Activated CD4-positive, alpha-beta T cell treated with anti-CD3 and anti-CD28 coated beads for 36 hours (primary cell): ENCODE measurements at regions not wholly inside any gene's neighbourhood (a gene's known extent, or its start where the extent isn't known, plus 50 kb on each side); places are given as distances from the start of the nearest gene placed in this dataset.
"Not testable (repeated sequence)": the region's sequence is repeated elsewhere in the genome, so short reads cannot be mapped to it uniquely, and the experiment has no call there.

Source experiments
- ATAC-seq: fragments of 200-7000 bp; cut with Tn5 transposase; one replicate; pipeline ENCODE4 v1.10.0; 2021; ENCODE audit warnings: mild to moderate bottlenecking, moderate library complexity
- CTCF ChIA-PET: fragments of 350-600 bp; sonication (Branson Sonifier 250); formaldehyde crosslinking; loops from one replicate; lab custom pipeline; 2021; ENCODE audit warnings: antibody characterized with exemption; lab: Charles Lee
- POLR2A ChIA-PET: fragments of 350-600 bp; sonication (Branson Sonifier 250); formaldehyde crosslinking; loops from one replicate; lab custom pipeline; 2021; ENCODE audit warnings: antibody characterized with exemption, inconsistent platforms; lab: Charles Lee
- DNase-seq: peaks from one replicate; pipeline ENCODE4 v3.0.0-alpha.2; 2020
- H3K27ac Mint-ChIP-seq: one replicate; pipeline ENCODE4 v1.8.0; 2021; ENCODE audit warnings: mixed read lengths
- H3K27me3 Mint-ChIP-seq: one replicate; pipeline ENCODE4 v1.8.0; 2021; ENCODE audit warnings: mixed read lengths
- H3K36me3 Mint-ChIP-seq: one replicate; pipeline ENCODE4 v1.8.0; 2021; ENCODE audit warnings: low read depth, mixed read lengths
- H3K4me1 Mint-ChIP-seq: one replicate; pipeline ENCODE4 v1.8.0; 2021; ENCODE audit warnings: mixed read lengths
- H3K4me3 Mint-ChIP-seq: one replicate; pipeline ENCODE4 v1.8.0; 2021; ENCODE audit warnings: mild to moderate bottlenecking, moderate library complexity, mixed read lengths
- H3K9me3 Mint-ChIP-seq: one replicate; pipeline ENCODE4 v1.8.0; 2021; ENCODE audit warnings: low read depth, mixed read lengths
- intact Hi-C, 2 experiments: fragments of 100-400 bp; cut with DNase I in 1 of 2; cut with micrococcal nuclease in 1 of 2; formaldehyde crosslinking; loops; one replicate each; pipeline versions ENCODE4 v1.14.2 to v1.15.1; 2022 to 2024; cut with DNase I, micrococcal nuclease

DNA sequence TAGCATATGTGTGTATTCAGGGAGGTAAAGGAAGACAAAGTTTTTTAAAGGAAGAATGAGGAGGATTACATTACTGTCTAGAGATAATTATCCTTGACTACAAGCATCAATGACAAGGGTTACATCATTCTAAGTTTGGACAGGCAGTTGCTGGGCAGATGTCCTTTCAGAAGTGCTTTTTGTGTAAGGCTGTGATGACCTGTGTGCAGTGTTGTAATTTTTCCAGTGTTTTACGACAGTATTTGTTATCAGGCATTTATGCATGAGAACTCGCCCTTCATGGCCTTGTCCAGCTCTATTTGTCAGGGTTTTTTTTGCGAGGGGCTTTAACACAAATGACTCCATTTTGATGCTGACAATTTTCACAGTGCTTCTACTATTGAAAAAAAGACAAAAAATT lies 658.3 kb upstream of the NXPH2 start:
- Mint-ChIP-seq H3K4me1 (no peaks in the 10 kb centered on the region), H3K27ac (no peak overlapping the region), H3K9me3 (peaks cover 9% of the 10 kb centered on the region), H3K27me3 (no peaks in the 10 kb centered on the region), H3K4me3 (no peak overlapping the region), H3K36me3 (no peaks in the 10 kb centered on the region)
- no peak for ATAC-seq
- ChIA-PET CTCF (no interaction called here), POLR2A (no interaction called here)
- intact Hi-C loops, result no loop called here
- no peak for DNase-seq

DNA sequence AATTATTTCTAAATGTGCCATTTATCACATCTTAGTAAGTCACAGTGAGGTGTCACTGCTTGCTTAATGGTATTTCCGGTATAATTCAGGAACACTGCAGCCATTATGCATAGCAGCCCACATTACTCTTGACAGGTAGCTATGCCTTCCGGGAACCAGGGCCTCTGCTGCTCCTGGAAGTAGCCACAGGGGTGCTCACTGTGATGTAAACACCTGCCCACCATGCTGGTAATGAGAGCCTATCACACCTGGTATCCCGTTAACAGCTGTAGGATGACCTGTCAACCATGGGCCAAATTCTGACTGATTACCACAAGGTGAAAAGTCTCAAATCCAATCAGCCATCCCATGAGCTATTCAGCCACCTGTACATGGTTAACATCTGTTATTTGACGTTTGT lies 647.0 kb upstream of the NXPH2 start:
- Mint-ChIP-seq H3K27ac (no peak overlapping the region), H3K4me3 (no peak overlapping the region), H3K4me1 (no peaks in the 10 kb centered on the region), H3K27me3 (no peaks in the 10 kb centered on the region), H3K36me3 (no peaks in the 10 kb centered on the region), H3K9me3 (peaks cover 17% of the 10 kb centered on the region)
- ChIA-PET CTCF (interaction anchor here (0.6 kb wide), 1 partner anchor 39 kb away, joined by 4 read pairs; no protein-coding TSS in a partner anchor), POLR2A (no interaction called here)
- ATAC-seq (no peak), DNase-seq (no peak)
- intact Hi-C loops, result no loop called here

DNA sequence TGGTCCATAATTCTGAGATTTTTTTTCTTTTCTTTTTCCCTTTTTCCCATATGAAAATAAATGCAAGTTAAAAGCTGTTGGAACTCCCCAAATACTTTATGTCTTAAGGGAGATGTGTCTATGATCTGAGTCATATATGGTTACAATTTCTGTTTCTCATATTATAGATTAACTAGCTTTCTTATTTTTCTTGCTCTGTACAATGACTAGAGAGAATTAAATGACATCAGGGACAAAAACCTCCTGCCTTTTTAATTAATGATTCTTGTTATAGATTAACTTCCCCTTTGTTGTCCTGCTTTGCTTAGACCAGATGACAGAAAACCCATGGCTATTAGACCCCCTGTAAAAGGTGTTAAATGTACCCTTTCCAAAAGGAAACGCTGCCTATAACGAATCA lies 643.9 kb upstream of the NXPH2 start:
- Mint-ChIP-seq H3K27me3 (no peaks in the 10 kb centered on the region), H3K4me1 (no peaks in the 10 kb centered on the region), H3K4me3 (no peak overlapping the region), H3K27ac (no peak overlapping the region), H3K36me3 (no peaks in the 10 kb centered on the region), H3K9me3 (peaks cover 14% of the 10 kb centered on the region)
- intact Hi-C loops, result no loop called here
- ChIA-PET CTCF (no interaction called here), POLR2A (no interaction called here)
- DNase-seq (no peak), ATAC-seq (no peak)

DNA sequence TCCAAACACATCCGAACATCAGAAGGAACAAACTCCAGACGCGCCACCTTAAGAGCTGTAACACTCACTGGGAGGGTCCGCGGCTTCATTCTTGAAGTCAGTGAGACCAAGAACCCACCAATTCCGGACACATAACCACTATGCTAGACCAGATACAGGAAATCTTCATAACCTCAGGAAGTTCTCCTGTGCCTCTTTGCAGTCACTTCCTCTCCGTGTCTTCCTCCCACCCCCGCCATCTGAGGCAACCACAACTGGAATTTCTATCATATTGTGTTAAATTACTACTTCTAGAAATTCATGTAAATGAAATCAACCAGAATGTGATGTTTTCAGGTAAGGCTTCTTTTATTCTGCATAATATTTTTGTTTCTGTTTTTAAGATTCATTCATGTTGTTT lies 631.0 kb upstream of the NXPH2 start:
- H3K4me3 Mint-ChIP-seq, result no peak overlapping the region
- no peak for ATAC-seq

DNA sequence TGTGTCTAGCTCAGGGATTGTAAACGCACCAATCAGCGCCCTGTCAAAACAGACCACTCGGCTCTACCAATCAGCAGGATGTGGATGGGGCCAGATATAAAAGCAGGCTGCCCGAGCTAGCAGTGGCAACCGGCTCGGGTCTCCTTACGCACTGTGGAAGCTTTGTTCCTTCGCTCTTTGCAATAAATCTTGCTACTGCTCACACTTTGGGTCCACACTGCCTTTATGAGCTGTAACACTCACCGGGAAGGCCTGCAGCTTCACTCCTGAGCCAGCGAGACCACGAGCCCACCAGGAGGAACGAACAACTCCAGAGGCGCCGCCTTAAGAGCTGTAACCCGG lies 630.6 kb upstream of the NXPH2 start:
- H3K36me3 Mint-ChIP-seq, intact Hi-C loops, H3K27ac Mint-ChIP-seq, H3K27me3 Mint-ChIP-seq, CTCF ChIA-PET, H3K4me1 Mint-ChIP-seq, H3K4me3 Mint-ChIP-seq, DNase-seq, ATAC-seq: not testable (repeated sequence)
- POLR2A ChIA-PET, result interaction anchor here (0.6 kb wide), 1 partner anchor 1026 kb away, joined by 3 read pairs; no protein-coding TSS in a partner anchor
- peaks cover 16% of the 10 kb centered on the region for H3K9me3 Mint-ChIP-seq

More for the DNA sequence above, 631.0 kb upstream of the NXPH2 start:
- Mint-ChIP-seq H3K27ac (no peak overlapping the region), H3K4me1 (no peaks in the 10 kb centered on the region), H3K9me3 (peaks cover 12% of the 10 kb centered on the region), H3K27me3 (no peaks in the 10 kb centered on the region), H3K36me3 (no peaks in the 10 kb centered on the region)
- no peak for DNase-seq
- ChIA-PET CTCF (no interaction called here), POLR2A (no interaction called here)
- intact Hi-C loops, result no loop called here

DNA sequence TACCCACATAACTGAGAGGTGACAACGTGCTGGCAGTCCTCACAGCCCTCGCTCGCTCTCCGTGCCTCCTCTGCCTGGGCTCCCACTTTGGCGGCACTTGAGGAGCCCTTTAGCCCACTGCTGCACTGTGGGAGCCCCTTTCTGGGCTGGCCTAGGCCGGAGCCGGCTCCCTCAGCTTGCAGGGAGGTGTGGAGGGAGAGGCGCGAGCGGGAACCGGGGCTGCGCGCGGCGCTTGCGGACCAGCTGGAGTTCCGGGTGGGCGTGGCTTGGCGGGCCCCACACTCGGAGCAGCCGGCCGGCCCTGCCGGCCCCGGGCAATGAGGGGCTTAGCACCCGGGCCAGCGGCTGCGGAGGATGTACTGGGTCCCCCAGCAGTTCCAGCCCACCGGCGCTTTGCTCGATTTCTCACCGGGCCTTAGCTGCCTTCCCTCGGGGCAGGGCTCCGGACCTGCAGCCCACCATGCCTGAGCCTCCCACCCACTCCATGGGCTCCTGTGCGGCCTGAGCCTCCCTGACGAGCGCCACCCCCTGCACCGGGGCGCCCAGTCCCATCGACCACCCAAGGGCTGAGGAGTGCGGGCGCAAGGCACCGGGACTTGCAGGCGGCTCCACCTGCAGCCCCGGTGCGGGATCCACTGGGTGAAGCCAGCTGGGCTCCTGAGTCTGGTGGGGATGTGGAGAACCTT lies 630.1 kb upstream of the NXPH2 start:
- not testable (repeated sequence) for H3K4me3 Mint-ChIP-seq, H3K36me3 Mint-ChIP-seq
- peaks cover 18% of the 10 kb centered on the region for H3K9me3 Mint-ChIP-seq

DNA sequence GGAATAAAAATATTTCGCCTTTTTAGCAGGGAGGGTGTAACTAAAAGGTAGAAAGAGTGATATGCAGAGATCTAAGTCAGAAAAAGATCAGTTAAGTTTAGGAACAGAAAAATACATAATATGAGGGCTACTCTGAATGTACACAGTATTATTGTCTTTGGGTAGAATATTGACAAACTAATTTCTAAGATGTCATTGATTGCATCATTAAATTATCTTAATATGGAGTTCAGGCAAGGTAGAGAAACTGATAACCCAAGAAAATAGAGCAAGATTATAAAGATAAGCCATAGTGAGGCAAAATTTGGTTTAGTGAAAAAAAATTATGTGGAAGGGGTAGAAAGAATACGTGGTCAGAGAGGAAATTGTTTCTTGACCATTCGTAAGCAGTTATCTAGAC lies 629.0 kb upstream of the NXPH2 start:
- POLR2A ChIA-PET, result no interaction called here
- intact Hi-C loops, result no loop called here

More for the DNA sequence above, 630.1 kb upstream of the NXPH2 start:
- H3K27ac Mint-ChIP-seq, DNase-seq, H3K27me3 Mint-ChIP-seq, ATAC-seq, CTCF ChIA-PET, H3K4me1 Mint-ChIP-seq, intact Hi-C loops: not testable (repeated sequence)
- POLR2A ChIA-PET, result interaction anchor here (0.6 kb wide), 1 partner anchor 1026 kb away, joined by 3 read pairs; no protein-coding TSS in a partner anchor

DNA sequence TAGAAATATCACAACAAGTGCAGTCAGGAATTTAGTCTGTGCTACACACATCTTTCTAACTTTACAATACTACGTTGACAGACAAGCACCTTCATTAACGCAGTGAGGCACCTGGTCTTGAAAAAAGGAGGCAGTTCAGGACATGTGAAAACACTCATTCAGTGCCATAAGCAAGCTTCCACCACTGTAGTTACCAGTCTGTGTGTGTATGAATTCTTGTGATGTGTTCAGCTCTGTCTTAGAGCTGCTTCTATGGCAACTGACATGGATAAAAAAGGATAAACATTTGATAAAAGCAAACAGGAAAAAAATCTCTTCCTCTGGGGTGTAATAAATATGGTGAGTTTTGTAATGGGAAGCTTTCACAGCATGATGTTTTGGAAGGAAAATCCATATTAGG lies 623.8 kb upstream of the NXPH2 start:
- intact Hi-C loops, result no loop called here
- no peak for DNase-seq
- H3K27ac Mint-ChIP-seq, result no peak overlapping the region
- H3K27me3 Mint-ChIP-seq, result no peaks in the 10 kb centered on the region
- peaks cover 12% of the 10 kb centered on the region for H3K9me3 Mint-ChIP-seq
- ATAC-seq, result no peak
- H3K36me3 Mint-ChIP-seq, result no peaks in the 10 kb centered on the region
- ChIA-PET POLR2A (no interaction called here), CTCF (no interaction called here)
- no peaks in the 10 kb centered on the region for H3K4me1 Mint-ChIP-seq
- H3K4me3 Mint-ChIP-seq, result no peak overlapping the region

More for the DNA sequence above, 629.0 kb upstream of the NXPH2 start:
- no peaks in the 10 kb centered on the region for H3K36me3 Mint-ChIP-seq
- peaks cover 13% of the 10 kb centered on the region for H3K9me3 Mint-ChIP-seq
- CTCF ChIA-PET, result no interaction called here
- DNase-seq, result no peak
- H3K27ac Mint-ChIP-seq, result no peak overlapping the region
- no peaks in the 10 kb centered on the region for H3K27me3 Mint-ChIP-seq
- ATAC-seq, result no peak
- no peaks in the 10 kb centered on the region for H3K4me1 Mint-ChIP-seq
- H3K4me3 Mint-ChIP-seq, result no peak overlapping the region

DNA sequence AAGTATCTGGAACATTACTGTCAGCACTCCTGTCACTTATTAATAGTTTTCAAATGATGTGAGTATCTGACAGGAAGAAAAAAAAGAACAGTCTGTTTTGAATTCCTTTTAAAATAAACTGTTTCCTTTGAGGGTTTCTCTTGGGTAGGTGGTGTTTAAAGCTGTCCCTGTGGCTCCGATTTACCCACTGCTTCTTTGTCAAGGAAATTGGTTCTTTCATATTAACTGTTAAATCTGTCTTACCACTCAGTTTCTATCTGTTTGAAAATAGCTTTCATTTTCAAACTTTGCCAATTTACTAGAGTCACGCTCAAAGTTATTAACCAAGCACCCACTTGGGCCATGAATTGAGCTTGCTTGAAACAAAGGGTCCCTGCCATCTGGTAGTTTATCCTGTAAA lies 614.6 kb upstream of the NXPH2 start:
- Mint-ChIP-seq H3K27me3 (no peaks in the 10 kb centered on the region), H3K27ac (no peak overlapping the region), H3K36me3 (no peaks in the 10 kb centered on the region), H3K4me1 (no peaks in the 10 kb centered on the region), H3K9me3 (peaks cover under 1% of the 10 kb centered on the region), H3K4me3 (no peak overlapping the region)
- ATAC-seq, result no peak
- POLR2A ChIA-PET, result no interaction called here
- intact Hi-C loops, result no loop called here
- no peak for DNase-seq
- CTCF ChIA-PET, result interaction anchor here (0.7 kb wide), 1 partner anchor 9 kb away, joined by 3 read pairs; no protein-coding TSS in a partner anchor

DNA sequence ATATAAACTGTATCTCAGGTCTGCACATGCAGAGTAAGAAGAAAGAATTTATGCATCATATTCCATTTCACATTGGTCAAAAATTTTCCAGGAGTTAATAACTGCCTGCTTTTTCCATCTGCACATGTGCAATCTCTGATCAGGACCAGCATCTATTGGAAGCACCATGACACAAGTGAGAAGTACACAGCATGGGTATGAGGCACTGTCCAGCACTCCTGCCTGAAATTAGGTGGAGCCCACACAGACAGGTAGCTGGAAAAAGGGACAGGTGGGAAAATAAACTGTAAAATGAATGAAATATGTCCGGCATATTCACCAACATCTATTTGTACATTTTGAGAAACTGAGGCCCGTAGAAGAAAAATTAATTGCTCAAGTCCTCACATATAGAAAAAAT lies 609.2 kb upstream of the NXPH2 start:
- H3K4me1 Mint-ChIP-seq, result no peaks in the 10 kb centered on the region
- H3K36me3 Mint-ChIP-seq, result no peaks in the 10 kb centered on the region
- intact Hi-C loops, result no loop called here
- H3K27ac Mint-ChIP-seq, result no peak overlapping the region
- no peaks in the 10 kb centered on the region for H3K27me3 Mint-ChIP-seq
- ChIA-PET POLR2A (no interaction called here), CTCF (no interaction called here)
- peaks cover 15% of the 10 kb centered on the region for H3K9me3 Mint-ChIP-seq
- ATAC-seq (no peak), DNase-seq (no peak)
- H3K4me3 Mint-ChIP-seq, result no peak overlapping the region

DNA sequence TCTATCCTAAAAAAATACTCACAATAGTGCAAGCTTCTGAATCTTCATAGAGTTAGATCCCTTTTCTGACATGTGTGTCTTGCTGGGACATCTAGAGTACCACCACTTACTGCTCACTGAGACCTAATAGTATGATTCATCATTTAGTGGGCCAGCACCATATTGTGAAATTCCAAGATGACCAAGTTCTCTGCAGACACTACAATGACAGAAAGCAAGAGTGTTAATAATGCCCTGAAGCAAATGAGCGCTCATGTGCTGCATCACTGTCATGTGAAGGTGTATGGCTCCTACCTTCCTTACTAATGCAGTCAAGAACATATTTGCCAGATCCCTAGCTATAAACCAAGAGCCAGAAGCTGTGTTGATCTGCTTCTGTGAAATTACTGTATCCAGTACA lies 606.2 kb upstream of the NXPH2 start:
- no peak overlapping the region for H3K27ac Mint-ChIP-seq
- peaks cover 18% of the 10 kb centered on the region for H3K9me3 Mint-ChIP-seq
- H3K36me3 Mint-ChIP-seq, result no peaks in the 10 kb centered on the region
- ChIA-PET CTCF (no interaction called here), POLR2A (no interaction called here)
- intact Hi-C loops, result no loop called here
- no peak for DNase-seq
- no peak for ATAC-seq
- H3K4me1 Mint-ChIP-seq, result no peaks in the 10 kb centered on the region
- no peaks in the 10 kb centered on the region for H3K27me3 Mint-ChIP-seq
- no peak overlapping the region for H3K4me3 Mint-ChIP-seq

DNA sequence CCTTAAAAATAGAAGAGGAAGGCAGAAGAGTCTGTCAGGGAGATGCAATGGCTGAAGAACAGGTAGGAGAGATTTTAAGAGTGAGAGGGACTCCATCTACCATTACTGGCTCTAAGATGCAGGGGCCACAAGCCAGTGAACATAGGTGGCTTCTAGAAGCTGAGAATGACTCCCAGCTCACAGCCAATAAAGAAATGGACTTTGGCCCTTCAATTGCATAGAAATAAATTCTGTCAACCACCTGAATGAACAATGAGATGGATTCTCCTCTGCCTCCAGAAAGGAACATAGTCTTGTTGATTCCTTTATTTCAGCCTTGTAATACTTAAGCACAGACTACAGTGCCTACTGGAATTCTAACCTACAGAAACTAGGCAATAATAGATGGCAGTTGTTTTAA lies 603.3 kb upstream of the NXPH2 start:
- Mint-ChIP-seq H3K4me3 (no peak overlapping the region), H3K27me3 (no peaks in the 10 kb centered on the region), H3K27ac (no peak overlapping the region), H3K9me3 (peaks cover 26% of the 10 kb centered on the region), H3K4me1 (no peaks in the 10 kb centered on the region), H3K36me3 (no peaks in the 10 kb centered on the region)
- intact Hi-C loops, result no loop called here
- ChIA-PET POLR2A (no interaction called here), CTCF (no interaction called here)
- no peak for ATAC-seq
- DNase-seq, result no peak
